OCI-LY1 (cell line): ENCODE measurements at regions not wholly inside any gene's neighbourhood (a gene's known extent, or its start where the extent isn't known, plus 50 kb on each side); places are given as distances from the start of the nearest gene placed in this dataset.

Source experiments
- H2AFZ ChIP-seq: fragments of 200-600 bp; sonication (generic), shearing (Covaris generic); 2 replicates; pipeline ENCODE4 v1.6.0; 2014; ENCODE audit warnings: antibody characterized with exemption, mild to moderate bottlenecking, low read length
- H3F3A ChIP-seq: fragments of 200-600 bp; sonication (generic), shearing (Covaris generic); 2 replicates; pipeline ENCODE4 v1.6.0; 2014; ENCODE audit warnings: mild to moderate bottlenecking, antibody characterized with exemption, low read length, moderate library complexity; ENCODE audit not compliant: insufficient read depth
- H3K27ac ChIP-seq: fragments of 200-600 bp; sonication (generic); 2 replicates; pipeline ENCODE4 v1.5.1; 2014; ENCODE audit warnings: low read length, mixed run types, mild to moderate bottlenecking, low read depth; ENCODE audit not compliant: poor library complexity, severe bottlenecking
- H3K27me3 ChIP-seq: fragments of 200-600 bp; sonication (generic); 2 replicates; pipeline ENCODE4 v1.6.0; 2014; ENCODE audit warnings: antibody characterized with exemption, mild to moderate bottlenecking, low read length, moderate library complexity; ENCODE audit not compliant: insufficient read depth
- H3K36me3 ChIP-seq: fragments of 200-600 bp; sonication (generic); 2 replicates; pipeline ENCODE4 v1.6.1; 2014; ENCODE audit warnings: mild to moderate bottlenecking, antibody characterized with exemption, low read length, moderate library complexity, mixed read lengths; ENCODE audit not compliant: insufficient read depth
- H3K4me1 ChIP-seq: fragments of 200-600 bp; sonication (generic); 2 replicates; pipeline ENCODE4 v1.5.1; 2014; ENCODE audit warnings: mild to moderate bottlenecking, low read length, moderate library complexity; ENCODE audit not compliant: insufficient read depth, severe bottlenecking
- H3K4me2 ChIP-seq: fragments of 200-600 bp; sonication (generic), shearing (Covaris generic); 2 replicates; pipeline ENCODE4 v1.6.1; 2014; ENCODE audit warnings: low read length
- H3K4me3 ChIP-seq: fragments of 200-600 bp; sonication (generic); 2 replicates; pipeline ENCODE4 v1.5.1; 2014; ENCODE audit warnings: low read length, low read depth, mild to moderate bottlenecking, mixed read lengths; ENCODE audit not compliant: poor library complexity, severe bottlenecking
- H3K79me2 ChIP-seq: fragments of 200-600 bp; shearing (Covaris generic); 2 replicates; pipeline ENCODE4 v1.6.1; 2016; ENCODE audit warnings: mixed run types, low read length, mixed read lengths; ENCODE audit not compliant: insufficient read depth
- H3K9ac ChIP-seq: fragments of 200-600 bp; sonication (generic), shearing (Covaris generic); 2 replicates; pipeline ENCODE4 v1.6.1; 2014; ENCODE audit warnings: mild to moderate bottlenecking, low read length, mixed read lengths
- H3K9me2 ChIP-seq: fragments of 200-600 bp; sonication (generic), shearing (Covaris generic); 2 replicates; pipeline ENCODE4 v1.6.1; 2014; ENCODE audit warnings: low read depth, mild to moderate bottlenecking, low read length, mixed read lengths
- H3K9me3 ChIP-seq: fragments of 200-600 bp; shearing (Covaris generic); 2 replicates; pipeline ENCODE4 v1.6.1; 2014; ENCODE audit warnings: low read length, mixed read lengths
- H4K20me1 ChIP-seq: fragments of 200-600 bp; sonication (generic), shearing (Covaris generic); 2 replicates; pipeline ENCODE4 v1.6.0; 2016; ENCODE audit warnings: mild to moderate bottlenecking, low read length; ENCODE audit not compliant: insufficient read depth
- CTCF ChIP-seq: fragments of 200-600 bp; sonication (generic), shearing (Covaris generic); IDR thresholded peaks from 2 replicates; pipeline ENCODE4 v1.5.1; 2017; ENCODE audit warnings: mild to moderate bottlenecking, antibody characterized with exemption, low read length, moderate library complexity, mixed read lengths
- EZH2 ChIP-seq: fragments of 200-600 bp; sonication (generic), shearing (Covaris generic); IDR thresholded peaks from 2 replicates; pipeline ENCODE4 v1.8.0; 2017; ENCODE audit warnings: borderline replicate concordance, mixed run types, mild to moderate bottlenecking, antibody characterized with exemption, low read length, moderate library complexity, mixed read lengths

DNA sequence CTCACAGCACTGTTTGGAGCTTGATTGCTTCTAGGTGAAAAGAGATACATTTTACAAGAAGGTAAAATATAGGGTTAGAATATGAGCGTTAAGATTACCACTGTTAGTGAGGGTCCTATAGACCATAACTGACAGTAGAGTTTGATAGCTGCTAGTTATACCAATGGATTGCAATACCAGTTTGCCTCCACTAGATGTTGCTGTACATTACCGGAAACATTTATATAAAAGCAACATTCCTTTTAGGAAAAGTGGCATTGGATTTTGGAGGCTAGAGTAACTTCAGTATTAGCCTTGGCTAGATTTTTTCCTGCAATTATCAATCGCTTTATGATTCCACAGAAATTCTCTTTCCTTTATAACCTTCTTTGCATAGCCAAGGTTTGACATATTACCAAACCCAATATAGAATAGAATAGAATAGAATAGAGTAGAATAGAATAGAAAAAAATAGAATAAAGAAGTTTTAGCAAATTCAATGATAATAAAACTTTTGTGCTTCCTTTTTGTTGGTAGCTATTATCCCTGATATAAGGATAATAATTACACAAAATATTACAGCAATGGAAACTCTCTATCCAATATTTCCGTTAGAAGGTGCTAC lies 1093.6 kb upstream of the ALCAM start:
- no peaks in the 10 kb centered on the region for H3K9me2 ChIP-seq
- H3K79me2 ChIP-seq = no peaks in the 10 kb centered on the region
- no peaks in the 10 kb centered on the region for H3K36me3 ChIP-seq
- H3F3A ChIP-seq = no peaks in the 10 kb centered on the region
- H3K27me3 ChIP-seq = no peaks in the 10 kb centered on the region
- H4K20me1 ChIP-seq = no peaks in the 10 kb centered on the region
- no peak overlapping the region for H3K27ac ChIP-seq
- no peaks in the 10 kb centered on the region for H3K9me3 ChIP-seq
- H2AFZ ChIP-seq = no peak overlapping the region
- no peak overlapping the region for H3K4me2 ChIP-seq
- H3K4me1 ChIP-seq = no peaks in the 10 kb centered on the region
- no peak overlapping the region for H3K9ac ChIP-seq
- TF ChIP-seq CTCF = peak; percentile 96
- no peak for TF ChIP-seq EZH2
- no peak overlapping the region for H3K4me3 ChIP-seq

- no peaks in the 10 kb centered on the region for H3K9me3 ChIP-seq
- H3K27me3 ChIP-seq = no peaks in the 10 kb centered on the region
- no peak overlapping the region for H3K4me3 ChIP-seq
- no peaks in the 10 kb centered on the region for H3K4me1 ChIP-seq
- no peaks in the 10 kb centered on the region for H4K20me1 ChIP-seq
- H3K79me2 ChIP-seq = no peaks in the 10 kb centered on the region
- no peak overlapping the region for H3K4me2 ChIP-seq
- H2AFZ ChIP-seq = no peak overlapping the region
- no peak overlapping the region for H3K9ac ChIP-seq
- no peaks in the 10 kb centered on the region for H3K9me2 ChIP-seq
- no peak overlapping the region for H3K27ac ChIP-seq
- H3K36me3 ChIP-seq = no peaks in the 10 kb centered on the region
- TF ChIP-seq EZH2 (no peak), CTCF (no peak)
- H3F3A ChIP-seq = no peaks in the 10 kb centered on the region
Measured at GRCh38 chr3:104275199-104275598, 1091.5 kb upstream of the ALCAM start.

GRCh38 chr3:104279617-104280016 lies 1087.1 kb upstream of the ALCAM start:
- Histone ChIP-seq H3K79me2 (no peaks in the 10 kb centered on the region), H3K36me3 (no peaks in the 10 kb centered on the region), H3K27ac (no peak overlapping the region), H4K20me1 (no peaks in the 10 kb centered on the region), H3K9ac (no peak overlapping the region), H3F3A (no peaks in the 10 kb centered on the region), H3K9me3 (peaks cover 9% of the 10 kb centered on the region), H3K27me3 (no peaks in the 10 kb centered on the region), H3K9me2 (no peaks in the 10 kb centered on the region), H3K4me3 (no peak overlapping the region), H3K4me2 (no peak overlapping the region), H3K4me1 (no peaks in the 10 kb centered on the region), H2AFZ (no peak overlapping the region)
- no peak for TF ChIP-seq EZH2
- TF ChIP-seq CTCF = no peak
